ENCODE measurements at regions not wholly inside any gene's neighbourhood (a gene's known extent, or its start where the extent isn't known, plus 50 kb on each side); places are given as distances from the start of the nearest gene placed in this dataset.

GRCh38 chr6:25222006-25222678 lies 57.0 kb upstream of the CARMIL1 start:
- TF ChIP-seq PHF8 (IDR thresholded peaks at IDR 0.05; ENCODE audit: borderline replicate concordance, low read depth) (no peak), POLR2A (IDR thresholded peaks at IDR 0.05; ENCODE audit: low read length) (no peak), CTCF (IDR thresholded peaks at IDR 0.05) (no peak)
